Fibroblast of lung (primary cell): ENCODE measurements at regions not wholly inside any gene's neighbourhood (a gene's known extent, or its start where the extent isn't known, plus 50 kb on each side); places are given as distances from the start of the nearest gene placed in this dataset.
A peak's percentile ranks its signal among the peaks of the same experiment; 100 is the strongest.

Source experiments
- DNase-seq, 2 donors: peaks; one replicate each; pipeline versions ENCODE4 v3.0.0 to v3.0.0-alpha.2; 2010; ENCODE audit warnings: low read depth in 2 of 2
- H2AFZ ChIP-seq: 2 replicates; pipeline ENCODE4 v1.5.1; 2012; ENCODE audit warnings: low read length, control low read depth, inconsistent platforms
- H3K27ac ChIP-seq: 2 replicates; pipeline ENCODE4 v1.5.1; 2011; ENCODE audit warnings: low read length, control low read depth; ENCODE audit not compliant: insufficient read depth
- H3K27me3 ChIP-seq: 2 replicates; pipeline ENCODE4 v1.5.1; 2011; ENCODE audit warnings: mild to moderate bottlenecking, low read length; ENCODE audit not compliant: control insufficient read depth, insufficient read depth
- H3K36me3 ChIP-seq: 2 replicates; pipeline ENCODE4 v1.5.1; 2011; ENCODE audit warnings: low read length; ENCODE audit not compliant: control insufficient read depth, insufficient read depth
- H3K4me1 ChIP-seq: 2 replicates; pipeline ENCODE4 v1.5.1; 2011; ENCODE audit warnings: low read length; ENCODE audit not compliant: control insufficient read depth, insufficient read depth; ENCODE audit errors: extremely low read depth
- H3K4me2 ChIP-seq: 2 replicates; pipeline ENCODE4 v1.5.1; 2011; ENCODE audit warnings: low read length, control low read depth; ENCODE audit not compliant: insufficient read depth; ENCODE audit errors: extremely low read depth
- H3K4me3 ChIP-seq, 4 experiments: fragments of 200-600 bp in 1 of 4; sonication (generic) in 1 of 4; replicated peaks in 1 of 4; 2 replicates each; pipeline ENCODE4 v1.5.1; 2011 to 2016; ENCODE audit warnings: low read length in 4 of 4, low read depth in 3 of 4, mild to moderate bottlenecking in 3 of 4, control low read depth in 2 of 4, inconsistent platforms in 1 of 4, mixed read lengths in 1 of 4; ENCODE audit not compliant: insufficient read depth in 1 of 4; ENCODE audit errors: control extremely low read depth in 1 of 4
- H3K79me2 ChIP-seq: 2 replicates; pipeline ENCODE4 v1.5.1; 2012; ENCODE audit warnings: mild to moderate bottlenecking, low read length, inconsistent platforms; ENCODE audit not compliant: control insufficient read depth, insufficient read depth
- H3K9ac ChIP-seq: 2 replicates; pipeline ENCODE4 v1.5.1; 2011; ENCODE audit warnings: mild to moderate bottlenecking, low read length, control low read depth; ENCODE audit not compliant: insufficient read depth
- H3K9me3 ChIP-seq: 2 replicates; pipeline ENCODE4 v1.5.1; 2012; ENCODE audit warnings: low read depth, low read length; ENCODE audit not compliant: control insufficient read depth, insufficient read depth
- H4K20me1 ChIP-seq: 2 replicates; pipeline ENCODE4 v1.5.1; 2011; ENCODE audit warnings: low read length; ENCODE audit not compliant: control insufficient read depth, insufficient read depth; ENCODE audit errors: extremely low read depth
- CTCF ChIP-seq, 2 donors: IDR thresholded peaks in 1 of 2; conservative IDR thresholded peaks in 1 of 2; 1 replicate in 1 of 2; 2 replicates in 1 of 2; pipeline ENCODE4 v1.5.1; 2011 to 2012; ENCODE audit warnings: low read length in 2 of 2, control low read depth in 1 of 2, inconsistent platforms in 1 of 2, low read depth in 1 of 2, mild to moderate bottlenecking in 1 of 2
- EZH2 ChIP-seq: IDR thresholded peaks from 2 replicates; pipeline ENCODE4 v1.5.1; 2012; ENCODE audit warnings: low read length, control low read depth, mild to moderate bottlenecking; ENCODE audit errors: missing control alignments

GRCh38 chr4:128378668-128379067, 91.1 kb upstream of the PGRMC2 start:
- Histone ChIP-seq H3K27me3 (no peaks in the 10 kb centered on the region), H3K4me1 (no peaks in the 10 kb centered on the region), H3K27ac (no peak overlapping the region), H3K9ac (no peak overlapping the region), H3K4me3 (no peak overlapping the region), H3K36me3 (no peaks in the 10 kb centered on the region), H4K20me1 (no peaks in the 10 kb centered on the region), H2AFZ (no peak overlapping the region), H3K9me3 (no peaks in the 10 kb centered on the region), H3K4me2 (no peak overlapping the region), H3K79me2 (no peaks in the 10 kb centered on the region)
- peak in 1 of 2 donors; percentile 27 for DNase-seq
- no peak for TF ChIP-seq CTCF (conservative IDR thresholded peaks at IDR 0.05 in 1 of 2, IDR thresholded peaks at IDR 0.05 in 1 of 2; ENCODE audit: low read depth in 1 of 2, low read length in 2 of 2)
- TF ChIP-seq EZH2 = no peak

GRCh38 chr4:128376958-128377357, 89.3 kb upstream of the PGRMC2 start:
- Histone ChIP-seq H3K79me2 (no peaks in the 10 kb centered on the region), H3K27ac (no peak overlapping the region), H3K4me1 (no peaks in the 10 kb centered on the region), H3K36me3 (no peaks in the 10 kb centered on the region), H3K4me2 (no peak overlapping the region), H3K9me3 (no peaks in the 10 kb centered on the region), H3K9ac (no peak overlapping the region), H4K20me1 (no peaks in the 10 kb centered on the region), H3K27me3 (no peaks in the 10 kb centered on the region), H3K4me3 (no peak overlapping the region), H2AFZ (no peak overlapping the region)
- no peak for DNase-seq
- TF ChIP-seq EZH2 (no peak), CTCF (conservative IDR thresholded peaks at IDR 0.05 in 1 of 2, IDR thresholded peaks at IDR 0.05 in 1 of 2; ENCODE audit: low read depth in 1 of 2, low read length in 2 of 2) (no peak)

- no peak overlapping the region for H3K27ac ChIP-seq
- no peak overlapping the region for H3K4me3 ChIP-seq
- no peaks in the 10 kb centered on the region for H4K20me1 ChIP-seq
- H3K4me1 ChIP-seq = no peaks in the 10 kb centered on the region
- no peak for DNase-seq
- no peak overlapping the region for H3K9ac ChIP-seq
- H3K9me3 ChIP-seq = no peaks in the 10 kb centered on the region
- no peaks in the 10 kb centered on the region for H3K79me2 ChIP-seq
- H2AFZ ChIP-seq = no peak overlapping the region
- H3K36me3 ChIP-seq = no peaks in the 10 kb centered on the region
- no peak for TF ChIP-seq EZH2
- TF ChIP-seq CTCF (conservative IDR thresholded peaks at IDR 0.05 in 1 of 2, IDR thresholded peaks at IDR 0.05 in 1 of 2; ENCODE audit: low read depth in 1 of 2, low read length in 2 of 2) = no peak
- no peak overlapping the region for H3K4me2 ChIP-seq
- no peaks in the 10 kb centered on the region for H3K27me3 ChIP-seq
Measured at GRCh38 chr4:128376303-128376702, 88.7 kb upstream of the PGRMC2 start.
